Glutamatergic neuron (in vitro differentiated cells): ENCODE measurements at regions not wholly inside any gene's neighbourhood (a gene's known extent, or its start where the extent isn't known, plus 50 kb on each side); places are given as distances from the start of the nearest gene placed in this dataset.

ENCODE experiments used
- DNase-seq: peaks from one replicate; pipeline ENCODE4 v3.0.0; 2022
- H3K27ac Mint-ChIP-seq: one replicate; pipeline ENCODE4 v1.8.0; 2020; ENCODE audit warnings: mild to moderate bottlenecking, mixed read lengths, inconsistent platforms; ENCODE audit not compliant: unreplicated experiment
- H3K27me3 Mint-ChIP-seq: one replicate; pipeline ENCODE4 v1.8.0; 2020; ENCODE audit warnings: mild to moderate bottlenecking, moderate library complexity, mixed read lengths, inconsistent platforms; ENCODE audit not compliant: unreplicated experiment
- H3K36me3 Mint-ChIP-seq: one replicate; pipeline ENCODE4 v1.8.0; 2020; ENCODE audit warnings: mild to moderate bottlenecking, mixed read lengths, inconsistent platforms; ENCODE audit not compliant: unreplicated experiment
- H3K4me1 Mint-ChIP-seq: one replicate; pipeline ENCODE4 v1.8.0; 2020; ENCODE audit warnings: mild to moderate bottlenecking, low read depth, mixed read lengths, inconsistent platforms; ENCODE audit not compliant: unreplicated experiment
- H3K4me3 Mint-ChIP-seq: one replicate; pipeline ENCODE4 v1.8.0; 2020; ENCODE audit warnings: mild to moderate bottlenecking, mixed read lengths, inconsistent platforms; ENCODE audit not compliant: unreplicated experiment
- H3K9me3 Mint-ChIP-seq: one replicate; pipeline ENCODE4 v1.8.0; 2020; ENCODE audit warnings: mild to moderate bottlenecking, moderate library complexity, mixed read lengths, inconsistent platforms; ENCODE audit not compliant: unreplicated experiment
- CTCF ChIP-seq: fragments of 200-600 bp; sonication (generic); IDR thresholded peaks from one replicate; pipeline ENCODE4 v1.5.0; 2021; ENCODE audit not compliant: partially characterized antibody, unreplicated experiment

- Mint-ChIP-seq H3K9me3 (no peaks in the 10 kb centered on the region), H3K27me3 (no peaks in the 10 kb centered on the region), H3K36me3 (no peaks in the 10 kb centered on the region), H3K4me1 (no peaks in the 10 kb centered on the region), H3K4me3 (no peak overlapping the region), H3K27ac (no peak overlapping the region)
- no peak for TF ChIP-seq CTCF
- no peak for DNase-seq
Observed at GRCh38 chr12:22971247-22971646, 346.3 kb downstream of the ETNK1 start.

DNA sequence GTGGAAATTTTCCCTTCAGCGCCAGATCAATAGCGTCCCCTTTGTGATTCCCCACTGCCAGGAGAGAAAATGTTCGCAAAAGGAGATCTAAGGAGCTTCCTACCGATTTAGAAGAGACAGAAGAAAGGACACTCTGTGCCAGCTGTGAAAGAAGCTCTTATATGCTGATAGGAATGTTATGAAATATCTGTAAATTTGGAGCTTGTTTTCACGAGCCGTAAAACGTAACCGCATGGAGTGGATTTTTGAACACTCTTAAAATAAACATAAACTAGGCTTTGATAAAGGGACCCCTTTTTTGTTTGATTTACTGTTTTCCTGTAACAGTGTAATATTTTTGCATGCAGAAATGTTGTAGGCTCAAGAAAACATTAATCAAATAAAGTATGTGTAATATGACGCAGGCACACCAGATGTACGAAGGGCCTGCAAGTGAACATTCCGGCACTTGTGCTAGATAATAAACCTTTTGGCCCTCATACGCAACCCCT, 346.8 kb downstream of the ETNK1 start:
- H3K27me3 Mint-ChIP-seq, result no peaks in the 10 kb centered on the region
- no peaks in the 10 kb centered on the region for H3K9me3 Mint-ChIP-seq
- TF ChIP-seq CTCF, result no peak
- DNase-seq, result no peak
- no peaks in the 10 kb centered on the region for H3K4me1 Mint-ChIP-seq
- no peaks in the 10 kb centered on the region for H3K36me3 Mint-ChIP-seq
- H3K4me3 Mint-ChIP-seq, result no peak overlapping the region
- H3K27ac Mint-ChIP-seq, result no peak overlapping the region

- Mint-ChIP-seq H3K9me3 (no peaks in the 10 kb centered on the region), H3K36me3 (no peaks in the 10 kb centered on the region), H3K4me1 (no peaks in the 10 kb centered on the region), H3K27ac (no peak overlapping the region), H3K27me3 (no peaks in the 10 kb centered on the region), H3K4me3 (no peak overlapping the region)
- no peak for TF ChIP-seq CTCF
- no peak for DNase-seq
Observed at GRCh38 chr12:22974865-22975264, 349.9 kb downstream of the ETNK1 start.

DNA sequence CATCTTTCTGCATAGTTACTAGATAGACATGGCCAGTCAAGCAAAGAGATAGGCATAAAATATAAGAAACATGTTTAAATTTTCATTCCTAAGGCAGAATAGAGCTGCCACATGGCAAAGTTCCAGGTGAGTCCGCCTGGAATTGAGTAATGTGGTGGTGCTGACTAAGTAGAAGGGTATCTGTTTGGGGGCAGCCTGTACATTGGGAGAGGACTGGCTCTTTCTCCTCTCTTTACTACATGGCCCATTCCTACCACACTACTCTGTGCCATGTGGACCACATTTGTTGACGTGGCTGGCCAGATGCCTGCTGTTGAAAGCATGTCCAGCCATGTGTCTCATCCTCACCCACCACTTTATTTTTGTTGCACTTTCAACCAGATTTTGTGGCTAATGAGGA, 354.0 kb downstream of the ETNK1 start:
- no peak overlapping the region for H3K4me3 Mint-ChIP-seq
- TF ChIP-seq CTCF, result no peak
- H3K27ac Mint-ChIP-seq, result no peak overlapping the region
- H3K27me3 Mint-ChIP-seq, result no peaks in the 10 kb centered on the region
- no peaks in the 10 kb centered on the region for H3K9me3 Mint-ChIP-seq
- no peaks in the 10 kb centered on the region for H3K4me1 Mint-ChIP-seq
- DNase-seq, result no peak
- H3K36me3 Mint-ChIP-seq, result no peaks in the 10 kb centered on the region

DNA sequence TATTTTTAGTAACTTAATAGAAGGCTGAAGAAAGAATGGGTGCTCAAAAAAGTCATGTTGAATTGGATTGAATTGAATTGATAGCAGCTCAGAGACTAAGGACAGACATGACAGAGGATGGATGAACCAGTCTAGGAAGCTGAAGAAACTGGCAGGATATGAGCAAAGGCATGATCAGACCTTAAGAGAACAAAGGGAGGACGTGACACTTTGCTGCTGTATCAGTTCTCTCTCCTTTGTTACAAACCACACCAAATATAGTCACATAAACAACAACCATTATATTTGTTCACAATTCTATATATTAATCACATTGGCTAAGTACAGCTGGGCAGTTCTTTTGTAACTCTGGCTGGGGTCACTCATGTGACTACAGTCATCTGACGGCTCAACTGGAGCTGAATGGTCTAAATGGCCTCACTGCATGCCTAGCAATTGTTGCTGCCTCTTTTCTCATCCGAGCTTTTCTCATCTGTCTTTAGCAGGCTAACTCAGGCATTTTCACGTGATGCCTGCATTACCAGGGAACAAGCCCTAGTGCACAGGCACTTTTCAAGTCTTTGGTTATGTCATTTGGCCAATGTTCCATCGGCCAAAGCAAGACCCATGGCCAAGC, 355.0 kb downstream of the ETNK1 start:
- no peak overlapping the region for H3K4me3 Mint-ChIP-seq
- H3K36me3 Mint-ChIP-seq, result no peaks in the 10 kb centered on the region
- no peak for DNase-seq
- H3K4me1 Mint-ChIP-seq, result no peaks in the 10 kb centered on the region
- H3K27ac Mint-ChIP-seq, result no peak overlapping the region
- no peaks in the 10 kb centered on the region for H3K27me3 Mint-ChIP-seq
- TF ChIP-seq CTCF, result no peak
- H3K9me3 Mint-ChIP-seq, result no peaks in the 10 kb centered on the region
